Cardiac fibroblast (primary cell): ENCODE measurements at regions not wholly inside any gene's neighbourhood (a gene's known extent, or its start where the extent isn't known, plus 50 kb on each side); places are given as distances from the start of the nearest gene placed in this dataset.

Experiments used
- DNase-seq, 2 donors: peaks; one replicate each; pipeline versions ENCODE4 v3.0.0 to v3.0.0-alpha.2; 2010; ENCODE audit warnings: low read depth in 2 of 2
- H3K4me3 ChIP-seq, 2 donors: replicated peaks in 1 of 2; 1 replicate in 1 of 2; 2 replicates in 1 of 2; pipeline ENCODE4 v1.5.1; 2011; ENCODE audit warnings: low read depth in 2 of 2, low read length in 2 of 2, mild to moderate bottlenecking in 2 of 2, moderate library complexity in 1 of 2
- CTCF ChIP-seq: IDR thresholded peaks from one replicate; pipeline ENCODE4 v1.5.1; 2011; ENCODE audit warnings: low read depth, mild to moderate bottlenecking, low read length, inconsistent platforms

- H3K4me3 ChIP-seq, result no peak overlapping the region
- peak; percentile 67 to 88 for DNase-seq
- TF ChIP-seq CTCF, result no peak
Observed at GRCh38 chr22:19663821-19664355, 50.4 kb upstream of the SEPTIN5 start.

- TF ChIP-seq CTCF, result no peak
- H3K4me3 ChIP-seq, result no peak overlapping the region
- peak; percentile 8 to 52 for DNase-seq
Observed at GRCh38 chr22:19664406-19664805, 49.9 kb upstream of the SEPTIN5 start.
